Fibroblast of villous mesenchyme (primary cell): ENCODE measurements at regions not wholly inside any gene's neighbourhood (a gene's known extent, or its start where the extent isn't known, plus 50 kb on each side); places are given as distances from the start of the nearest gene placed in this dataset.

Source experiments
- DNase-seq: peaks from one replicate; pipeline ENCODE4 v3.0.0-alpha.2; 2010; ENCODE audit warnings: low read depth
- H3K4me3 ChIP-seq: 2 replicates; pipeline ENCODE4 v1.5.1; 2011; ENCODE audit warnings: low read depth, mild to moderate bottlenecking, low read length
- TF ChIP-seq, protein P1 (sequence below): IDR thresholded peaks from 2 replicates; pipeline ENCODE4 v1.5.1; 2012; ENCODE audit warnings: low read depth, mild to moderate bottlenecking, low read length; ENCODE audit not compliant: insufficient read depth

GRCh38 chr7:36083626-36084380 is 69.3 kb upstream of the EEPD1 start:
- TF ChIP-seq, protein P1, sequence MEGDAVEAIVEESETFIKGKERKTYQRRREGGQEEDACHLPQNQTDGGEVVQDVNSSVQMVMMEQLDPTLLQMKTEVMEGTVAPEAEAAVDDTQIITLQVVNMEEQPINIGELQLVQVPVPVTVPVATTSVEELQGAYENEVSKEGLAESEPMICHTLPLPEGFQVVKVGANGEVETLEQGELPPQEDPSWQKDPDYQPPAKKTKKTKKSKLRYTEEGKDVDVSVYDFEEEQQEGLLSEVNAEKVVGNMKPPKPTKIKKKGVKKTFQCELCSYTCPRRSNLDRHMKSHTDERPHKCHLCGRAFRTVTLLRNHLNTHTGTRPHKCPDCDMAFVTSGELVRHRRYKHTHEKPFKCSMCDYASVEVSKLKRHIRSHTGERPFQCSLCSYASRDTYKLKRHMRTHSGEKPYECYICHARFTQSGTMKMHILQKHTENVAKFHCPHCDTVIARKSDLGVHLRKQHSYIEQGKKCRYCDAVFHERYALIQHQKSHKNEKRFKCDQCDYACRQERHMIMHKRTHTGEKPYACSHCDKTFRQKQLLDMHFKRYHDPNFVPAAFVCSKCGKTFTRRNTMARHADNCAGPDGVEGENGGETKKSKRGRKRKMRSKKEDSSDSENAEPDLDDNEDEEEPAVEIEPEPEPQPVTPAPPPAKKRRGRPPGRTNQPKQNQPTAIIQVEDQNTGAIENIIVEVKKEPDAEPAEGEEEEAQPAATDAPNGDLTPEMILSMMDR: no peak
- DNase-seq: no peak

DNA sequence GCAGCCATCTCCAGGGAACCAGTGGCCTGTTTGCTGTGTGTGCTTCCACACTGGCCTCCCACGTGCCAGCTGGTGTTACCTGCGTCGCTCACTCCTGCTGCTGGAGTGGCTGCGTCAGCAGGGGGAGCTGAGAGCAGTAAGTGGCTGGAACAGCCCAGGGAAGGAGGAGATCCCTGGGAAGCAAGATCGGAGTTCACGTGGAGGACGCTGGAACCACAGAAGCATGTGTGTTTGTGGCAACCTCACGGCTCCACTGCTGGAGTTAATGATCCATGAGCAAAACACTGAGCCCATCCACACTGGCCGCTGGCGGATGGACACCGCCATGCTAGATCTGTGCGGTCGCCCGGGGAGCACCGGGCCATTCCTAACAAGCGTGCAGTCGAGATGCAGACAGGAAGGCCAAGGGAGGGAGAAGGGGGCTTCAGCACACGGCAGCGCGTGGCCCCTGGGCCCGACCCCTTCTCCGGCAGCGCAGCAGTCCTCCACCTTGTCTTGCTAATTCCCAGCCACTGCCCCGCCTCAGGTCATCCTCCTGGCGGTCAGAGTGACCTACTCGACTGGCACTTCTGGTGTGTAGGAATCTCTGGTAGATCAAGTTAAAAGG is 68.5 kb upstream of the EEPD1 start:
- no peak overlapping the region for H3K4me3 ChIP-seq
- TF ChIP-seq, protein P1: peak; percentile 58
- peak; percentile 58 for DNase-seq

More at GRCh38 chr7:36083626-36084380, 69.3 kb upstream of the EEPD1 start:
- no peak overlapping the region for H3K4me3 ChIP-seq

DNA sequence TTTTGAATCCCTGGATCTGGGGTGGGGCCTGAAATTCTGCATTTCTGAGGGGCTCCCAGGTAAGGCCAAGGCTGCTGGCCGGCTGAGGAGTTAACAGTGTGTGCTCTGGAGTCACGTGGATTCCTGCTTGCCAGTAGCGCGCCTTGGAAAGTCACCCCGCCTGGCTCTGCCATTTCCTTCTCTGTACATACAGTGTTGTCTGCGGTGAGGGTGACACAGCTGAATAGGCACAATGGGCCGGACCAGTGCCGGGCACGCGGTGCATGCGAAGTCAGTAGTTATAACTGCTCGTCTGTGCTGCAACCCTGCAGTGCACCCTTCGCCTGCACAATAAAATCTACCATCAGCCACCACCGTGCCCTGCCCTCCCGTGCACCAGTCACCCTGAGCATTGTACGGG is 68.0 kb upstream of the EEPD1 start:
- TF ChIP-seq, protein P1: no peak
- H3K4me3 ChIP-seq: no peak overlapping the region
- DNase-seq: no peak

DNA sequence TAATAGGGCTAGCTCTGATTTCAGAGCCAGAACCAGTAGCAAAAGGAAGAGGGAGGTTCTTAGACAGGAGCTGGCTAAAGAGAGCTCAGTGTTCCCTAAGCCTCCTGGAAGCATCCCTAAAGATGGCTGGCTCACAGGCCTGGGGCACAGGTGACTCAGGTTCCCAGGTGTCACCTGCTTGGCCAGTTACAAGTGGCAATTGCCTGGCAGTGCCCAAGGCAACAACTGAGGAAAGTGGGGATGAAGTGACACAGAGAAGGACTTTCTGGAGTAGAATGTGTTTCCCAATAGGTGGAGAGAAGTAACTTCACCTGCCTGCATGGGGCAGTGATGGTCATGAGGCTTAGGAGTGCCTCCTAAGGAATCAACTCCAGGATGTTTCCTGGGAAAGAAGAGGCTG is 66.5 kb upstream of the EEPD1 start:
- DNase-seq: no peak
- TF ChIP-seq, protein P1: no peak
- no peak overlapping the region for H3K4me3 ChIP-seq

- DNase-seq: no peak
- no peak overlapping the region for H3K4me3 ChIP-seq
- TF ChIP-seq, protein P1: no peak
Observed at GRCh38 chr7:36088553-36088952, 64.5 kb upstream of the EEPD1 start.

DNA sequence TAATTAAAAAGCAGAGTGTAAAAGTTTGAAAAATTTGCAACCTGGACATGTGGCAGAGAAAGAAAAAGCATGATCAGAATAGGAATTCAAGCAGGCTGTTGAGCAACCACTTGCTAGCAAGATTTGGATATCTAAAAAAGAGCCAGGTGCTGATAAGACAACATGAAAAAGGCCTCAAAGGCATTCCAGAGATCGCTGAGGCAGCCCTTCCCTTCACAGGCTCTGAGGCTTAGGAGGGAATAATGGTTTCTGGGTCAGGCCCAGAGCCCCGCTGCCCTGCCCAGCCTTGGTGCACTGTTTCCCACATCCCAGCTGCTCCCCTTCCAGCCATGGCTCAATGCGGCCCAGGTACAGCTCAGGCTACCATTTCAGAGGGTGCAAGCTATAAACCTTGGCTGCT is 64.1 kb upstream of the EEPD1 start:
- no peak overlapping the region for H3K4me3 ChIP-seq
- TF ChIP-seq, protein P1: no peak
- no peak for DNase-seq
